GM23338 (cell line): ENCODE measurements at regions not wholly inside any gene's neighbourhood (a gene's known extent, or its start where the extent isn't known, plus 50 kb on each side); places are given as distances from the start of the nearest gene placed in this dataset.

Source experiments
- CREB1 ChIP-seq: fragments of 250-450 bp; sonication (Bioruptor Pico); IDR thresholded peaks from 2 replicates; pipeline ENCODE4 v1.5.0; 2020; ENCODE audit warnings: low read depth, mild to moderate bottlenecking, moderate library complexity
- EZH2 ChIP-seq: fragments of 200-600 bp; sonication (generic); IDR thresholded peaks from one replicate; pipeline ENCODE4 v1.8.0; 2017; ENCODE audit warnings: antibody characterized with exemption, mild to moderate bottlenecking, low read depth; ENCODE audit not compliant: unreplicated experiment
- EZH2phosphoT487 ChIP-seq: fragments of 200-600 bp; sonication (generic); IDR thresholded peaks from one replicate; pipeline ENCODE4 v1.8.1; 2018; ENCODE audit warnings: antibody characterized with exemption; ENCODE audit not compliant: unreplicated experiment
- JUNB ChIP-seq: IDR thresholded peaks from one replicate; pipeline ENCODE4 v1.6.1; 2016; ENCODE audit warnings: antibody characterized with exemption; ENCODE audit not compliant: unreplicated experiment
- NANOG ChIP-seq: IDR thresholded peaks from 2 replicates; pipeline ENCODE4 v1.6.1; 2016; ENCODE audit warnings: antibody characterized with exemption, borderline replicate concordance
- POLR2AphosphoS5 ChIP-seq: IDR thresholded peaks from 2 replicates; pipeline ENCODE4 v1.6.1; 2016; ENCODE audit warnings: antibody characterized with exemption, low read depth
- STAT1 ChIP-seq: IDR thresholded peaks from one replicate; pipeline ENCODE4 v1.6.1; 2016; ENCODE audit warnings: antibody characterized with exemption; ENCODE audit not compliant: unreplicated experiment
- ZNF114 ChIP-seq: fragments of 250-450 bp; sonication (Bioruptor Pico); IDR thresholded peaks from 2 replicates; pipeline ENCODE4 v1.5.0; 2020; ENCODE audit warnings: mild to moderate bottlenecking, moderate library complexity
- ZNF331 ChIP-seq: fragments of 250-450 bp; sonication (Bioruptor Pico); IDR thresholded peaks from 2 replicates; pipeline ENCODE4 v1.5.0; 2020; ENCODE audit warnings: low read depth, mild to moderate bottlenecking, moderate library complexity
- TF ChIP-seq, protein P1 (sequence below), 2 experiments: fragments of 200-600 bp in 1 of 2; sonication (generic) in 1 of 2; conservative IDR thresholded peaks; 2 replicates each; pipeline versions ENCODE4 v1.5.1 to v1.6.1; 2016 to 2017; ENCODE audit warnings: antibody characterized with exemption in 2 of 2, low read depth in 2 of 2, mild to moderate bottlenecking in 2 of 2, moderate library complexity in 1 of 2
- TF ChIP-seq, protein P2 (sequence below): IDR thresholded peaks from one replicate; pipeline ENCODE4 v1.6.1; 2018; ENCODE audit warnings: antibody characterized with exemption; ENCODE audit not compliant: unreplicated experiment
- TF ChIP-seq, protein P3 (sequence below): IDR thresholded peaks from 2 replicates; pipeline ENCODE4 v1.6.1; 2016; ENCODE audit warnings: antibody characterized with exemption
- TF ChIP-seq, protein P4 (sequence below): fragments of 250-450 bp; sonication (Bioruptor Pico); IDR thresholded peaks from 2 replicates; pipeline ENCODE4 v1.5.0; 2020; ENCODE audit warnings: mild to moderate bottlenecking, moderate library complexity

DNA sequence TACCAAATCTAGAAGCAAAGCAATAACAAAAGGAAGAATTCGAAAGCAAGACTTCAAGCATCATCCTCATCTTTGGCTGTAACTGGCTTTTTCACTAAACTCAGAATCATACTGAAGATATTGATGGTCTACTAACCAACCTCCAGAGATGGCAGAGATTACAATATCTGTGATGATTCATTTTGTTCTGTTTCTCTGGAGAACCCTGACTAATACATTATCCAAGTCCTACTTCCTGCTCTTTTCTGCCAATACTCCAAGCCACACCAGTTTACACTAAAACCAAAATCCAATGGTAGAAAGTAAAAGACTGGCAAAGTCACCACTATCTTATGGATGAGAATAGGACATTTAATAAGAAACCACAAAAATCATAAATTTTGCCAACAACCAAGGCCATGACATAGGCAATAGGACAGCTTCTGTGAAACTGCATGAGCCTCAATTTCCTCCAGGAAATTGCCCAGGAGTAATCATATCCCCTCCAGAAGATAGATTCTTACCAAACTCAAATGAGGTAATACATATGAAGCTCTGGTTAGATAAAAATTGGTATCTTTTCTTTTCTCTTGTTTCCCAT lies 159.8 kb downstream of the METTL4 start:
- TF ChIP-seq EZH2phosphoT487 (no peak), ZNF114 (no peak), EZH2 (no peak), NANOG (no peak), JUNB (no peak), POLR2AphosphoS5 (no peak), STAT1 (no peak), CREB1 (CRISPR knock-in tag) (no peak), ZNF331 (CRISPR knock-in tag) (no peak)
- TF ChIP-seq, protein P1, sequence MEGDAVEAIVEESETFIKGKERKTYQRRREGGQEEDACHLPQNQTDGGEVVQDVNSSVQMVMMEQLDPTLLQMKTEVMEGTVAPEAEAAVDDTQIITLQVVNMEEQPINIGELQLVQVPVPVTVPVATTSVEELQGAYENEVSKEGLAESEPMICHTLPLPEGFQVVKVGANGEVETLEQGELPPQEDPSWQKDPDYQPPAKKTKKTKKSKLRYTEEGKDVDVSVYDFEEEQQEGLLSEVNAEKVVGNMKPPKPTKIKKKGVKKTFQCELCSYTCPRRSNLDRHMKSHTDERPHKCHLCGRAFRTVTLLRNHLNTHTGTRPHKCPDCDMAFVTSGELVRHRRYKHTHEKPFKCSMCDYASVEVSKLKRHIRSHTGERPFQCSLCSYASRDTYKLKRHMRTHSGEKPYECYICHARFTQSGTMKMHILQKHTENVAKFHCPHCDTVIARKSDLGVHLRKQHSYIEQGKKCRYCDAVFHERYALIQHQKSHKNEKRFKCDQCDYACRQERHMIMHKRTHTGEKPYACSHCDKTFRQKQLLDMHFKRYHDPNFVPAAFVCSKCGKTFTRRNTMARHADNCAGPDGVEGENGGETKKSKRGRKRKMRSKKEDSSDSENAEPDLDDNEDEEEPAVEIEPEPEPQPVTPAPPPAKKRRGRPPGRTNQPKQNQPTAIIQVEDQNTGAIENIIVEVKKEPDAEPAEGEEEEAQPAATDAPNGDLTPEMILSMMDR (conservative IDR thresholded peaks at IDR 0.05; ENCODE audit: low read depth in 2 of 2) = no peak
- TF ChIP-seq, protein P2, sequence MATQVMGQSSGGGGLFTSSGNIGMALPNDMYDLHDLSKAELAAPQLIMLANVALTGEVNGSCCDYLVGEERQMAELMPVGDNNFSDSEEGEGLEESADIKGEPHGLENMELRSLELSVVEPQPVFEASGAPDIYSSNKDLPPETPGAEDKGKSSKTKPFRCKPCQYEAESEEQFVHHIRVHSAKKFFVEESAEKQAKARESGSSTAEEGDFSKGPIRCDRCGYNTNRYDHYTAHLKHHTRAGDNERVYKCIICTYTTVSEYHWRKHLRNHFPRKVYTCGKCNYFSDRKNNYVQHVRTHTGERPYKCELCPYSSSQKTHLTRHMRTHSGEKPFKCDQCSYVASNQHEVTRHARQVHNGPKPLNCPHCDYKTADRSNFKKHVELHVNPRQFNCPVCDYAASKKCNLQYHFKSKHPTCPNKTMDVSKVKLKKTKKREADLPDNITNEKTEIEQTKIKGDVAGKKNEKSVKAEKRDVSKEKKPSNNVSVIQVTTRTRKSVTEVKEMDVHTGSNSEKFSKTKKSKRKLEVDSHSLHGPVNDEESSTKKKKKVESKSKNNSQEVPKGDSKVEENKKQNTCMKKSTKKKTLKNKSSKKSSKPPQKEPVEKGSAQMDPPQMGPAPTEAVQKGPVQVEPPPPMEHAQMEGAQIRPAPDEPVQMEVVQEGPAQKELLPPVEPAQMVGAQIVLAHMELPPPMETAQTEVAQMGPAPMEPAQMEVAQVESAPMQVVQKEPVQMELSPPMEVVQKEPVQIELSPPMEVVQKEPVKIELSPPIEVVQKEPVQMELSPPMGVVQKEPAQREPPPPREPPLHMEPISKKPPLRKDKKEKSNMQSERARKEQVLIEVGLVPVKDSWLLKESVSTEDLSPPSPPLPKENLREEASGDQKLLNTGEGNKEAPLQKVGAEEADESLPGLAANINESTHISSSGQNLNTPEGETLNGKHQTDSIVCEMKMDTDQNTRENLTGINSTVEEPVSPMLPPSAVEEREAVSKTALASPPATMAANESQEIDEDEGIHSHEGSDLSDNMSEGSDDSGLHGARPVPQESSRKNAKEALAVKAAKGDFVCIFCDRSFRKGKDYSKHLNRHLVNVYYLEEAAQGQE = no peak
- TF ChIP-seq, protein P3, sequence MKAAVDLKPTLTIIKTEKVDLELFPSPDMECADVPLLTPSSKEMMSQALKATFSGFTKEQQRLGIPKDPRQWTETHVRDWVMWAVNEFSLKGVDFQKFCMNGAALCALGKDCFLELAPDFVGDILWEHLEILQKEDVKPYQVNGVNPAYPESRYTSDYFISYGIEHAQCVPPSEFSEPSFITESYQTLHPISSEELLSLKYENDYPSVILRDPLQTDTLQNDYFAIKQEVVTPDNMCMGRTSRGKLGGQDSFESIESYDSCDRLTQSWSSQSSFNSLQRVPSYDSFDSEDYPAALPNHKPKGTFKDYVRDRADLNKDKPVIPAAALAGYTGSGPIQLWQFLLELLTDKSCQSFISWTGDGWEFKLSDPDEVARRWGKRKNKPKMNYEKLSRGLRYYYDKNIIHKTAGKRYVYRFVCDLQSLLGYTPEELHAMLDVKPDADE = no peak
- TF ChIP-seq, protein P4, sequence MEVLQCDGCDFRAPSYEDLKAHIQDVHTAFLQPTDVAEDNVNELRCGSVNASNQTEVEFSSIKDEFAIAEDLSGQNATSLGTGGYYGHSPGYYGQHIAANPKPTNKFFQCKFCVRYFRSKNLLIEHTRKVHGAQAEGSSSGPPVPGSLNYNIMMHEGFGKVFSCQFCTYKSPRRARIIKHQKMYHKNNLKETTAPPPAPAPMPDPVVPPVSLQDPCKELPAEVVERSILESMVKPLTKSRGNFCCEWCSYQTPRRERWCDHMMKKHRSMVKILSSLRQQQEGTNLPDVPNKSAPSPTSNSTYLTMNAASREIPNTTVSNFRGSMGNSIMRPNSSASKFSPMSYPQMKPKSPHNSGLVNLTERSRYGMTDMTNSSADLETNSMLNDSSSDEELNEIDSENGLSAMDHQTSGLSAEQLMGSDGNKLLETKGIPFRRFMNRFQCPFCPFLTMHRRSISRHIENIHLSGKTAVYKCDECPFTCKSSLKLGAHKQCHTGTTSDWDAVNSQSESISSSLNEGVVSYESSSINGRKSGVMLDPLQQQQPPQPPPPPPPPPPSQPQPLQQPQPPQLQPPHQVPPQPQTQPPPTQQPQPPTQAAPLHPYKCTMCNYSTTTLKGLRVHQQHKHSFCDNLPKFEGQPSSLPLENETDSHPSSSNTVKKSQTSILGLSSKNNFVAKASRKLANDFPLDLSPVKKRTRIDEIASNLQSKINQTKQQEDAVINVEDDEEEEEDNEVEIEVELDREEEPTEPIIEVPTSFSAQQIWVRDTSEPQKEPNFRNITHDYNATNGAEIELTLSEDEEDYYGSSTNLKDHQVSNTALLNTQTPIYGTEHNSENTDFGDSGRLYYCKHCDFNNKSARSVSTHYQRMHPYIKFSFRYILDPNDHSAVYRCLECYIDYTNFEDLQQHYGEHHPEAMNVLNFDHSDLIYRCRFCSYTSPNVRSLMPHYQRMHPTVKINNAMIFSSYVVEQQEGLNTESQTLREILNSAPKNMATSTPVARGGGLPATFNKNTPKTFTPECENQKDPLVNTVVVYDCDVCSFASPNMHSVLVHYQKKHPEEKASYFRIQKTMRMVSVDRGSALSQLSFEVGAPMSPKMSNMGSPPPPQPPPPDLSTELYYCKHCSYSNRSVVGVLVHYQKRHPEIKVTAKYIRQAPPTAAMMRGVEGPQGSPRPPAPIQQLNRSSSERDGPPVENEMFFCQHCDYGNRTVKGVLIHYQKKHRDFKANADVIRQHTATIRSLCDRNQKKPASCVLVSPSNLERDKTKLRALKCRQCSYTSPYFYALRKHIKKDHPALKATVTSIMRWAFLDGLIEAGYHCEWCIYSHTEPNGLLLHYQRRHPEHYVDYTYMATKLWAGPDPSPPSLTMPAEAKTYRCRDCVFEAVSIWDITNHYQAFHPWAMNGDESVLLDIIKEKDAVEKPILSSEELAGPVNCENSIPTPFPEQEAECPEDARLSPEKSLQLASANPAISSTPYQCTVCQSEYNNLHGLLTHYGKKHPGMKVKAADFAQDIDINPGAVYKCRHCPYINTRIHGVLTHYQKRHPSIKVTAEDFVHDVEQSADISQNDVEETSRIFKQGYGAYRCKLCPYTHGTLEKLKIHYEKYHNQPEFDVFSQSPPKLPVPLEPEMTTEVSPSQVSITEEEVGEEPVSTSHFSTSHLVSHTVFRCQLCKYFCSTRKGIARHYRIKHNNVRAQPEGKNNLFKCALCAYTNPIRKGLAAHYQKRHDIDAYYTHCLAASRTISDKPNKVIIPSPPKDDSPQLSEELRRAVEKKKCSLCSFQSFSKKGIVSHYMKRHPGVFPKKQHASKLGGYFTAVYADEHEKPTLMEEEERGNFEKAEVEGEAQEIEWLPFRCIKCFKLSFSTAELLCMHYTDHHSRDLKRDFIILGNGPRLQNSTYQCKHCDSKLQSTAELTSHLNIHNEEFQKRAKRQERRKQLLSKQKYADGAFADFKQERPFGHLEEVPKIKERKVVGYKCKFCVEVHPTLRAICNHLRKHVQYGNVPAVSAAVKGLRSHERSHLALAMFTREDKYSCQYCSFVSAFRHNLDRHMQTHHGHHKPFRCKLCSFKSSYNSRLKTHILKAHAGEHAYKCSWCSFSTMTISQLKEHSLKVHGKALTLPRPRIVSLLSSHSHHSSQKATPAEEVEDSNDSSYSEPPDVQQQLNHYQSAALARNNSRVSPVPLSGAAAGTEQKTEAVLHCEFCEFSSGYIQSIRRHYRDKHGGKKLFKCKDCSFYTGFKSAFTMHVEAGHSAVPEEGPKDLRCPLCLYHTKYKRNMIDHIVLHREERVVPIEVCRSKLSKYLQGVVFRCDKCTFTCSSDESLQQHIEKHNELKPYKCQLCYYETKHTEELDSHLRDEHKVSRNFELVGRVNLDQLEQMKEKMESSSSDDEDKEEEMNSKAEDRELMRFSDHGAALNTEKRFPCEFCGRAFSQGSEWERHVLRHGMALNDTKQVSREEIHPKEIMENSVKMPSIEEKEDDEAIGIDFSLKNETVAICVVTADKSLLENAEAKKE = no peak
